HG03575 (cell line): ENCODE measurements at regions not wholly inside any gene's neighbourhood (a gene's known extent, or its start where the extent isn't known, plus 50 kb on each side); places are given as distances from the start of the nearest gene placed in this dataset.
"Not testable (repeated sequence)": the region's sequence is repeated elsewhere in the genome, so short reads cannot be mapped to it uniquely, and the experiment has no call there.

Experiments
- ATAC-seq: cut with Tn5 transposase; IDR thresholded peaks from one replicate; pipeline ENCODE4 v1.9.1; 2021; ENCODE audit not compliant: unreplicated experiment, insufficient number of reproducible peaks, low FRiP score; ENCODE audit errors: extremely low read depth

GRCh38 chr2:182591774-182592173 is 124.3 kb upstream of the DNAJC10 start:
- ATAC-seq, result no peak

- ATAC-seq, result no peak
Observed at GRCh38 chr2:182592691-182593393, 123.2 kb upstream of the DNAJC10 start.

- ATAC-seq, result no peak
Observed at GRCh38 chr2:182593394-182593975, 122.6 kb upstream of the DNAJC10 start.

GRCh38 chr2:182594286-182594685 is 121.8 kb upstream of the DNAJC10 start:
- ATAC-seq, result no peak

GRCh38 chr2:182595650-182596049 is 120.4 kb upstream of the DNAJC10 start:
- ATAC-seq, result no peak

- no peak for ATAC-seq
Observed at GRCh38 chr2:182597570-182598295, 118.3 kb upstream of the DNAJC10 start.

GRCh38 chr2:182598626-182599025 is 117.4 kb upstream of the DNAJC10 start:
- no peak for ATAC-seq

- ATAC-seq, result no peak
Observed at GRCh38 chr2:182605166-182605565, 110.9 kb upstream of the DNAJC10 start.

GRCh38 chr2:182606728-182607681 is 109.1 kb upstream of the DNAJC10 start:
- no peak for ATAC-seq

- ATAC-seq, result no peak
Observed at GRCh38 chr2:182608181-182608845, 107.7 kb upstream of the DNAJC10 start.

GRCh38 chr2:182609005-182609404 is 107.1 kb upstream of the DNAJC10 start:
- not testable (repeated sequence) for ATAC-seq

- ATAC-seq, result no peak
Observed at GRCh38 chr2:182610231-182610630, 105.8 kb upstream of the DNAJC10 start.

- no peak for ATAC-seq
Observed at GRCh38 chr2:182611009-182611408, 105.0 kb upstream of the DNAJC10 start.

GRCh38 chr2:182615036-182615435 is 101.0 kb upstream of the DNAJC10 start:
- no peak for ATAC-seq

GRCh38 chr2:182616471-182617393 is 99.3 kb upstream of the DNAJC10 start:
- ATAC-seq, result no peak

- no peak for ATAC-seq
Observed at GRCh38 chr2:182618672-182619079, 97.4 kb upstream of the DNAJC10 start.

- no peak for ATAC-seq
Observed at GRCh38 chr2:182619276-182619675, 96.8 kb upstream of the DNAJC10 start.

- no peak for ATAC-seq
Observed at GRCh38 chr2:182621191-182621590, 94.9 kb upstream of the DNAJC10 start.
